K562 (cell line): ENCODE measurements at regions not wholly inside any gene's neighbourhood (a gene's known extent, or its start where the extent isn't known, plus 50 kb on each side); places are given as distances from the start of the nearest gene placed in this dataset.
A peak's percentile ranks its signal among the peaks of the same experiment; 100 is the strongest.

Experiments used
- BACH1 ChIP-seq: fragments of 200-800 bp; sonication (Bioruptor generic); IDR thresholded peaks from 2 replicates; pipeline ENCODE4 v1.6.1; 2016; ENCODE audit warnings: missing genetic modification characterization, missing compliant biosample characterization
- CTCF ChIP-seq, 3 experiments: IDR thresholded peaks in 2 of 3; conservative IDR thresholded peaks in 1 of 3; 2 replicates each; pipeline ENCODE4 v1.5.1; 2011 to 2012; ENCODE audit warnings: low read length in 3 of 3, mild to moderate bottlenecking in 3 of 3, control low read depth in 2 of 3, improper control_type of control experiment in 1 of 3, inconsistent platforms in 1 of 3, low read depth in 1 of 3, mixed read lengths in 1 of 3, moderate library complexity in 1 of 3; ENCODE audit not compliant: insufficient read depth in 2 of 3
- CXXC5 ChIP-seq: fragments of 250-450 bp; sonication (Bioruptor Pico); IDR thresholded peaks from 2 replicates; pipeline ENCODE4 v1.8.0; 2022; ENCODE audit warnings: inconsistent platforms, mild to moderate bottlenecking, moderate library complexity
- DPF2 ChIP-seq: fragments of 450-650 bp; IDR thresholded peaks from 2 replicates; pipeline ENCODE4 v1.6.1; 2016
- HDAC2 ChIP-seq: fragments of 450-650 bp; IDR thresholded peaks from 2 replicates; pipeline ENCODE4 v1.6.1; 2016; ENCODE audit warnings: mild to moderate bottlenecking
- JUN ChIP-seq, 2 experiments: sonication (generic) in 1 of 2; formaldehyde crosslinking in 1 of 2; IDR thresholded peaks; 2 replicates each; pipeline versions ENCODE4 v1.6.1 to v1.8.0; 2012 to 2022; ENCODE audit warnings: borderline replicate concordance in 2 of 2, mild to moderate bottlenecking in 2 of 2, improper control_type of control experiment in 1 of 2, low read depth in 1 of 2, low read length in 1 of 2, missing genetic modification reagents in 1 of 2
- KLF10 ChIP-seq: fragments of 250-450 bp; sonication (Bioruptor Pico); IDR thresholded peaks from 2 replicates; pipeline ENCODE4 v1.6.1; 2021; ENCODE audit warnings: matching md5 sums
- MXD1 ChIP-seq: fragments of 250-450 bp; sonication (Bioruptor Pico); IDR thresholded peaks from 2 replicates; pipeline ENCODE4 v1.8.0; 2021; ENCODE audit warnings: borderline replicate concordance, mild to moderate bottlenecking, moderate library complexity; ENCODE audit not compliant: poor library complexity, severe bottlenecking
- POLR2A ChIP-seq: fragments of 450-650 bp; conservative IDR thresholded peaks from 2 replicates; pipeline ENCODE4 v1.6.1; 2016
- POLR3G ChIP-seq: IDR thresholded peaks from 2 replicates; pipeline ENCODE4 v1.6.1; 2011; ENCODE audit not compliant: insufficient read length, insufficient replicate concordance; ENCODE audit errors: extremely low read depth
- PPARD ChIP-seq: fragments of 250-450 bp; sonication (Bioruptor Pico); IDR thresholded peaks from 2 replicates; pipeline ENCODE4 v1.8.0; 2022; ENCODE audit warnings: inconsistent platforms, mild to moderate bottlenecking, moderate library complexity
- SREBF1 ChIP-seq: fragments of 150-350 bp; IDR thresholded peaks from 2 replicates; pipeline ENCODE4 v1.6.1; 2014; ENCODE audit warnings: antibody characterized with exemption, low read depth, low read length, borderline replicate concordance
- STAT5A ChIP-seq: IDR thresholded peaks from 2 replicates; pipeline ENCODE4 v1.6.1; 2012; ENCODE audit warnings: low read length, inconsistent platforms, borderline replicate concordance
- TCF15 ChIP-seq: fragments of 250-450 bp; sonication (Bioruptor Pico); IDR thresholded peaks from 2 replicates; pipeline ENCODE4 v1.8.0; 2022; ENCODE audit warnings: moderate library complexity, mild to moderate bottlenecking, inconsistent platforms
- USF2 ChIP-seq: sonication (generic); formaldehyde crosslinking; IDR thresholded peaks from 2 replicates; pipeline ENCODE4 v1.5.0; 2020; ENCODE audit warnings: missing genetic modification reagents
- ZKSCAN8 ChIP-seq: fragments of 200-800 bp; sonication (Bioruptor generic); IDR thresholded peaks from 2 replicates; pipeline ENCODE4 v1.6.1; 2016; ENCODE audit warnings: missing genetic modification characterization, missing compliant biosample characterization
- ZNF124 ChIP-seq: sonication (generic); formaldehyde crosslinking; IDR thresholded peaks from 2 replicates; pipeline ENCODE4 v1.8.1; 2022; ENCODE audit warnings: missing genetic modification reagents
- ZNF175 ChIP-seq: fragments of 200-800 bp; sonication (Bioruptor generic); IDR thresholded peaks from 2 replicates; pipeline ENCODE4 v1.6.1; 2016; ENCODE audit warnings: low read depth, mild to moderate bottlenecking, missing genetic modification characterization, missing compliant biosample characterization
- ZNF23 ChIP-seq: fragments of 250-450 bp; sonication (Bioruptor Pico); IDR thresholded peaks from 2 replicates; pipeline ENCODE4 v1.4.0; 2020; ENCODE audit warnings: mild to moderate bottlenecking
- ZNF324 ChIP-seq: fragments of 250-450 bp; sonication (Bioruptor Pico); IDR thresholded peaks from 2 replicates; pipeline ENCODE4 v1.4.0; 2020; ENCODE audit warnings: mild to moderate bottlenecking
- ZNF586 ChIP-seq: fragments of 450-650 bp; formaldehyde crosslinking; conservative IDR thresholded peaks from 2 replicates; pipeline ENCODE4 v1.4.0; 2020; ENCODE audit warnings: mild to moderate bottlenecking, moderate library complexity
- ZNF77 ChIP-seq: fragments of 250-450 bp; sonication (Bioruptor Pico); IDR thresholded peaks from 2 replicates; pipeline ENCODE4 v1.5.0; 2020
- TF ChIP-seq, protein P1 (sequence below), 2 experiments: fragments of 450-650 bp; IDR thresholded peaks; 2 replicates each; pipeline ENCODE4 v1.6.1; 2018; ENCODE audit warnings: mild to moderate bottlenecking in 2 of 2, low read depth in 1 of 2; ENCODE audit not compliant: partially characterized antibody in 2 of 2

GRCh38 chr2:126994340-126994777 is 95.7 kb downstream of the TEX51 start (continued):
- no peak for TF ChIP-seq CTCF (IDR thresholded peaks at IDR 0.05 in 2 of 3, conservative IDR thresholded peaks at IDR 0.05 in 1 of 3; ENCODE audit: insufficient read depth in 2 of 3, low read depth in 1 of 3, low read length in 3 of 3)
- TF ChIP-seq ZNF175 (CRISPR knock-in tag), result no peak
- TF ChIP-seq, protein P1, sequence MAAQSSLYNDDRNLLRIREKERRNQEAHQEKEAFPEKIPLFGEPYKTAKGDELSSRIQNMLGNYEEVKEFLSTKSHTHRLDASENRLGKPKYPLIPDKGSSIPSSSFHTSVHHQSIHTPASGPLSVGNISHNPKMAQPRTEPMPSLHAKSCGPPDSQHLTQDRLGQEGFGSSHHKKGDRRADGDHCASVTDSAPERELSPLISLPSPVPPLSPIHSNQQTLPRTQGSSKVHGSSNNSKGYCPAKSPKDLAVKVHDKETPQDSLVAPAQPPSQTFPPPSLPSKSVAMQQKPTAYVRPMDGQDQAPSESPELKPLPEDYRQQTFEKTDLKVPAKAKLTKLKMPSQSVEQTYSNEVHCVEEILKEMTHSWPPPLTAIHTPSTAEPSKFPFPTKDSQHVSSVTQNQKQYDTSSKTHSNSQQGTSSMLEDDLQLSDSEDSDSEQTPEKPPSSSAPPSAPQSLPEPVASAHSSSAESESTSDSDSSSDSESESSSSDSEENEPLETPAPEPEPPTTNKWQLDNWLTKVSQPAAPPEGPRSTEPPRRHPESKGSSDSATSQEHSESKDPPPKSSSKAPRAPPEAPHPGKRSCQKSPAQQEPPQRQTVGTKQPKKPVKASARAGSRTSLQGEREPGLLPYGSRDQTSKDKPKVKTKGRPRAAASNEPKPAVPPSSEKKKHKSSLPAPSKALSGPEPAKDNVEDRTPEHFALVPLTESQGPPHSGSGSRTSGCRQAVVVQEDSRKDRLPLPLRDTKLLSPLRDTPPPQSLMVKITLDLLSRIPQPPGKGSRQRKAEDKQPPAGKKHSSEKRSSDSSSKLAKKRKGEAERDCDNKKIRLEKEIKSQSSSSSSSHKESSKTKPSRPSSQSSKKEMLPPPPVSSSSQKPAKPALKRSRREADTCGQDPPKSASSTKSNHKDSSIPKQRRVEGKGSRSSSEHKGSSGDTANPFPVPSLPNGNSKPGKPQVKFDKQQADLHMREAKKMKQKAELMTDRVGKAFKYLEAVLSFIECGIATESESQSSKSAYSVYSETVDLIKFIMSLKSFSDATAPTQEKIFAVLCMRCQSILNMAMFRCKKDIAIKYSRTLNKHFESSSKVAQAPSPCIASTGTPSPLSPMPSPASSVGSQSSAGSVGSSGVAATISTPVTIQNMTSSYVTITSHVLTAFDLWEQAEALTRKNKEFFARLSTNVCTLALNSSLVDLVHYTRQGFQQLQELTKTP (IDR thresholded peaks at IDR 0.05; ENCODE audit: low read depth in 1 of 2, partially characterized antibody in 2 of 2), result no peak
- 0 out of 2 replicates have a peak, but pooled peaks have one; percentile 27 for TF ChIP-seq JUN (IDR thresholded peaks at IDR 0.05; ENCODE audit: borderline replicate concordance, low read depth, low read length)
- TF ChIP-seq JUN (CRISPR knock-in tag; IDR thresholded peaks at IDR 0.05; ENCODE audit: borderline replicate concordance), result no peak
- no peak for TF ChIP-seq POLR3G
- no peak for TF ChIP-seq USF2 (CRISPR knock-in tag)
- TF ChIP-seq ZKSCAN8 (CRISPR knock-in tag), result peak; percentile 76; the same call in 1 of the 2 replicates
- TF ChIP-seq ZNF77 (CRISPR knock-in tag), result no peak
- TF ChIP-seq TCF15, result no peak
- no peak for TF ChIP-seq ZNF586 (CRISPR knock-in tag)
- no peak for TF ChIP-seq ZNF324 (CRISPR knock-in tag)
- TF ChIP-seq HDAC2, result peak; percentile 82
- no peak for TF ChIP-seq PPARD (CRISPR knock-in tag)
- TF ChIP-seq POLR2A, result no peak
- peak; percentile 83 for TF ChIP-seq STAT5A
- TF ChIP-seq BACH1 (tag), result no peak
- peak; percentile 66 for TF ChIP-seq CXXC5 (CRISPR knock-in tag)
- no peak for TF ChIP-seq ZNF23 (CRISPR knock-in tag)
- TF ChIP-seq SREBF1, result no peak
- no peak for TF ChIP-seq KLF10 (CRISPR knock-in tag)
- no peak for TF ChIP-seq MXD1
- TF ChIP-seq DPF2, result peak; percentile 96
- no peak for TF ChIP-seq ZNF124 (CRISPR knock-in tag)
